Central memory CD8-positive, alpha-beta T cell (primary cell): ENCODE measurements at regions not wholly inside any gene's neighbourhood (a gene's known extent, or its start where the extent isn't known, plus 50 kb on each side); places are given as distances from the start of the nearest gene placed in this dataset.
A peak's percentile ranks its signal among the peaks of the same experiment; 100 is the strongest.
"Not testable (repeated sequence)": the region's sequence is repeated elsewhere in the genome, so short reads cannot be mapped to it uniquely, and the experiment has no call there.

Source experiments
- ATAC-seq: fragments of 150-1000 bp; cut with Tn5 transposase; replicated peaks from 2 replicates; pipeline ENCODE4 v1.10.0; 2022; ENCODE audit warnings: mild to moderate bottlenecking, moderate FRiP score, moderate number of reproducible peaks; ENCODE audit not compliant: poor library complexity, severe bottlenecking; ENCODE audit errors: extremely low read depth
- DNase-seq, 2 donors: peaks; one replicate each; pipeline ENCODE4 v3.0.0; 2021; ENCODE audit warnings: low spot score in 2 of 2
- H3K27ac Mint-ChIP-seq: one replicate; pipeline ENCODE4 v1.8.0; 2022; ENCODE audit warnings: low read depth, mild to moderate bottlenecking, moderate library complexity, mixed read lengths
- H3K27me3 Mint-ChIP-seq: one replicate; pipeline ENCODE4 v1.8.0; 2022; ENCODE audit warnings: mixed read lengths
- H3K36me3 Mint-ChIP-seq: one replicate; pipeline ENCODE4 v1.8.0; 2022; ENCODE audit warnings: mild to moderate bottlenecking, moderate library complexity, mixed read lengths; ENCODE audit not compliant: insufficient read depth
- H3K4me1 Mint-ChIP-seq: one replicate; pipeline ENCODE4 v1.8.0; 2022; ENCODE audit warnings: mixed read lengths
- H3K4me3 Mint-ChIP-seq: one replicate; pipeline ENCODE4 v1.8.0; 2022; ENCODE audit warnings: mild to moderate bottlenecking, moderate library complexity, mixed read lengths
- H3K9me3 Mint-ChIP-seq: one replicate; pipeline ENCODE4 v1.8.0; 2022; ENCODE audit warnings: mixed read lengths

- no peak for DNase-seq
- Mint-ChIP-seq H3K27me3 (peaks cover 39% of the 10 kb centered on the region), H3K9me3 (no peaks in the 10 kb centered on the region), H3K4me1 (no peaks in the 10 kb centered on the region), H3K4me3 (no peak overlapping the region), H3K36me3 (no peaks in the 10 kb centered on the region), H3K27ac (no peak overlapping the region)
- ATAC-seq, result no peak
These were observed 72.1 kb upstream of the EPB41L1 start for GRCh38 chr20:36082315-36082915.

DNA sequence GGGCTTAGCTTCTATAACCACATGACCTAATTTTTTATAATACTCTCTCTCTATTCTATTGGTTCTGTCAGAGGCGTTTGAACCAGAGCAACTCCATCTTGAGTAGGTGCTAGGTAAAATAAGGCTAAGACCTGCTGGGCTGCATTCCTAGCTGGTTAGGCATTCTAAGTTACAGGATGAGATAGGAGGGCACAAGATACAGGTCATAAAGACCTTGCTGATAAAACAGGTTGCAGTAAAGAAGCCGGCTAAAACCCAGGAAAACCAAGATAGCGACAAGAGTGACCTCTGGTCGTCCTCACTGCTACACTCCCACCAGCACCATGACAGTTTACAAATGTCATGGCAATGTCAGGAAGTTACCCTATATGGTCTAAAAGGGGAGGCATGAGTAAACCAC, 71.3 kb upstream of the EPB41L1 start:
- H3K4me1 Mint-ChIP-seq, ATAC-seq, H3K27ac Mint-ChIP-seq, H3K36me3 Mint-ChIP-seq, H3K9me3 Mint-ChIP-seq, H3K4me3 Mint-ChIP-seq, DNase-seq: not testable (repeated sequence)
- peaks cover 39% of the 10 kb centered on the region for H3K27me3 Mint-ChIP-seq

DNA sequence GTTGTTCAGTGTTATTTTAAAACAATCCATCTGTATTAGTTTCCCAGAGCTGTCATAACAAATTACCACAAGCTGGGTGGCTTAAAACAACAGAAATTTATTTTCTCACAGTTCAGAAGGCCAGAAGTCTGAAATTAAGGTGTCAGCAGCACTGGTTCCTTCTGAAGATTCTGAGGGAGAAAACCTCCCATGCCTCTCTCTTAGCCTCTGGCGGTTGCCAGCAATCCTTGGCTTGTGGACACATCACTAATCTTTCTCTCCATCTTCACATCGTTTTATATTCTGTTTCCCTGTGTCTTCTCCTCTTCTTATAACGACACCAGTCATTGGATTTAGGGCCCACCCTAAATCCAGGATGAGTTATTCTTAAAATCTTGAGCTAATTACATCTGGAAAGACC, 70.2 kb upstream of the EPB41L1 start:
- Mint-ChIP-seq H3K27me3 (peaks cover 34% of the 10 kb centered on the region), H3K36me3 (peaks cover 1% of the 10 kb centered on the region), H3K27ac (no peak overlapping the region), H3K4me1 (no peaks in the 10 kb centered on the region), H3K9me3 (no peaks in the 10 kb centered on the region), H3K4me3 (no peak overlapping the region)
- DNase-seq (no peak), ATAC-seq (no peak)

- no peak for DNase-seq
- H3K4me3 Mint-ChIP-seq, result no peak overlapping the region
- ATAC-seq, result no peak
- H3K27me3 Mint-ChIP-seq, result peaks cover 34% of the 10 kb centered on the region
- H3K4me1 Mint-ChIP-seq, result no peaks in the 10 kb centered on the region
- H3K36me3 Mint-ChIP-seq, result peaks cover 1% of the 10 kb centered on the region
- H3K27ac Mint-ChIP-seq, result no peak overlapping the region
- H3K9me3 Mint-ChIP-seq, result no peaks in the 10 kb centered on the region
These were observed 69.5 kb upstream of the EPB41L1 start for GRCh38 chr20:36084897-36085613.

GRCh38 chr20:36085686-36086267, 68.8 kb upstream of the EPB41L1 start:
- Mint-ChIP-seq H3K36me3 (peaks cover 1% of the 10 kb centered on the region), H3K4me3 (no peak overlapping the region), H3K27me3 (peaks cover 39% of the 10 kb centered on the region), H3K9me3 (no peaks in the 10 kb centered on the region), H3K27ac (no peak overlapping the region), H3K4me1 (no peaks in the 10 kb centered on the region)
- no peak for DNase-seq
- ATAC-seq, result no peak

GRCh38 chr20:36086767-36087166, 67.8 kb upstream of the EPB41L1 start:
- ATAC-seq, result no peak
- peaks cover 49% of the 10 kb centered on the region for H3K27me3 Mint-ChIP-seq
- H3K4me3 Mint-ChIP-seq, result no peak overlapping the region
- H3K9me3 Mint-ChIP-seq, result no peaks in the 10 kb centered on the region
- H3K36me3 Mint-ChIP-seq, result peaks cover 2% of the 10 kb centered on the region
- no peak overlapping the region for H3K27ac Mint-ChIP-seq
- no peak for DNase-seq
- H3K4me1 Mint-ChIP-seq, result no peaks in the 10 kb centered on the region

DNA sequence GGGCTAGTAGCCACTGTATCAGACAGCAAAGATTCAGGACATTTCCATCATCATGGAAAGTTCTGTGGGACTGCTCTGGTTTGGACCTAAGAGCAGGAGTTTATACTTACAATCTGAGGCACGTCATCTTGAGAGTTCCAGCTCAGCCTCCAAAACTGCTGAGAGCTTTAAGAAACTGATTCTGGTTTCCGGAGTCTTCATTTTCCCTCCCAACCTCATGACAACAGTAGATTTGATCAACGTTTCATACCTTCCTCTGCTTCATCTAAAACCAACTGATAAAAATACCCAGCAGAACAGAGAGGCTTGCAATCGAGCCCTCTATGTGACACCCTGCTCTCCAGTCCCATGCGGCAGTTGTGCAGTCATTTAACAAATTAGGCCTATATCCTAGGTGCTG, 64.3 kb upstream of the EPB41L1 start:
- Mint-ChIP-seq H3K27ac (no peak overlapping the region), H3K4me3 (no peak overlapping the region), H3K4me1 (peaks cover 7% of the 10 kb centered on the region), H3K9me3 (no peaks in the 10 kb centered on the region), H3K27me3 (peaks cover 68% of the 10 kb centered on the region), H3K36me3 (peaks cover 3% of the 10 kb centered on the region)
- DNase-seq, result no peak
- ATAC-seq, result no peak

GRCh38 chr20:36091561-36092397, 62.8 kb upstream of the EPB41L1 start:
- ATAC-seq, result no peak
- DNase-seq, result no peak
- peaks cover 7% of the 10 kb centered on the region for H3K4me1 Mint-ChIP-seq
- H3K27me3 Mint-ChIP-seq, result peaks cover 60% of the 10 kb centered on the region
- H3K9me3 Mint-ChIP-seq, result no peaks in the 10 kb centered on the region
- H3K4me3 Mint-ChIP-seq, result peak overlapping the region; percentile 70
- H3K27ac Mint-ChIP-seq, result no peak overlapping the region
- peaks cover 3% of the 10 kb centered on the region for H3K36me3 Mint-ChIP-seq

- Mint-ChIP-seq H3K4me1 (peaks cover 7% of the 10 kb centered on the region), H3K27me3 (peaks cover 56% of the 10 kb centered on the region), H3K27ac (no peak overlapping the region), H3K9me3 (no peaks in the 10 kb centered on the region), H3K4me3 (peak overlapping the region; percentile 82), H3K36me3 (peaks cover 3% of the 10 kb centered on the region)
- ATAC-seq (peak; percentile 31), DNase-seq (no peak)
These were observed 62.0 kb upstream of the EPB41L1 start for GRCh38 chr20:36092398-36093024.

DNA sequence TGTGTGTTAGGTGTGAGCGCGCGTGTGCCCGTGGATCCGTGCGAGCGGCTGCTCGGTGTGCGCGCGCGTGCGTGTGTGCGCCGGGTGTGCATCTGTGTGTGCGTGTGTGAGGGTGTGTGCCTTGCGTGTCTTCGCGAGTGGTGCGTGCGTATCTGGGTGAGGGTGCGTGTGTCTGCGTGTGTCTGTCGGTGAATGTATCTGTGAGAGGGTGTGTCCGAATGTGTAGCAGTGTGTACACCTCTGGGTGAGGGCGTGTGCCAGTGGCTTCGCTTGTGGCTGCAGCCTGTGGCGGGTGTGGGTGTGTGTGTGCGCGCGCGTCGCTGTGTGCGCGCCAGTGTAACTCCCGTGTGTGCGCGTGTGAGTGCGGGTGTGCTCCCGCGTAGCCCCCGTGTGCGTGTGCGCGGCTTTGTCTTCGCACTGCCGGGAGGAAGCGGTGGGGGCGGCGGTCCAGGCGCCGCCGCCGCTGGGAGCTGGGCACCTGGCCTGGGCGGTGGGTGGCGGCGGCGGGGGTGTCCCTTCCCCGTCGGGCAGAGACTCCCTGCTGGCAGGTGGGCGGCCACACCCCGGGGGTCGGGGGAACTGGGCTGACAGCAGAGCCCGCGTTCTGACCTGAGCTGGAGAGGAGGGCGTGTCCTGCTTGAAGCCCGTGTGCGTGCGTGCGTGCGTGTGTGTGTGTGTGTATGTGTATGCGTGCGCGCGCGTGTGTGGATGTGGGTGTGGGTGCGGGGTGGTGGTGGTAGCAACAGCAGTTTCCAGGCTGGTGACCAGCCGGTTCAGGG, 61.3 kb upstream of the EPB41L1 start:
- DNase-seq (no peak), ATAC-seq (peak; percentile 44)
- Mint-ChIP-seq H3K36me3 (peaks cover 3% of the 10 kb centered on the region), H3K4me1 (peaks cover 7% of the 10 kb centered on the region), H3K4me3 (peak overlapping the region; percentile 82), H3K9me3 (no peaks in the 10 kb centered on the region), H3K27ac (no peak overlapping the region), H3K27me3 (peaks cover 49% of the 10 kb centered on the region)

GRCh38 chr20:36093804-36094145, 60.8 kb upstream of the EPB41L1 start:
- Mint-ChIP-seq H3K9me3 (no peaks in the 10 kb centered on the region), H3K4me3 (peak overlapping the region; percentile 11), H3K27ac (no peak overlapping the region), H3K27me3 (peaks cover 49% of the 10 kb centered on the region), H3K36me3 (peaks cover 1% of the 10 kb centered on the region), H3K4me1 (peaks cover 7% of the 10 kb centered on the region)
- DNase-seq (no peak), ATAC-seq (no peak)

DNA sequence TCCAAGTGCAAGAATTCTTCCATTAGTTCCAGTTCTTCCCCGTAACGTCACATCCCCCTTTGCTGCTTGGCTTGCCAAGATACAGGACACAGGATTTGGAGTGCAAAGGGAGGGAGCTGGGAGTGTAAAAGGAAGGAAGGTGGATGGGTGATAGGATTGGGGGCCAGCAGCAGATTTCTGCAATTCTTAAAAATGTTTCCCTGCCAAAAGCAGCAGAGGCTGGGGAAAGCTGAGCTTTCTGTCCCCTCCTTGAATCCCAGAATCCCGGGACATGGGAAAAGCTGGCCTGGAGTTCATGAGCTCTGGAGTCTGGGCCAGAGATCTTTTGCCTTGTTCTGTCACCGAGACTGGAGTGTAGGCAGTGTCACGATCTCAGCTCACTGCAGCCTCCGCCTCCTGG, 60.0 kb upstream of the EPB41L1 start:
- Mint-ChIP-seq H3K4me3 (no peak overlapping the region), H3K9me3 (no peaks in the 10 kb centered on the region), H3K27ac (no peak overlapping the region), H3K36me3 (peaks cover 1% of the 10 kb centered on the region), H3K27me3 (peaks cover 47% of the 10 kb centered on the region), H3K4me1 (peaks cover 7% of the 10 kb centered on the region)
- ATAC-seq (no peak), DNase-seq (no peak)
